HepG2 (cell line): ENCODE measurements at regions not wholly inside any gene's neighbourhood (a gene's known extent, or its start where the extent isn't known, plus 50 kb on each side); places are given as distances from the start of the nearest gene placed in this dataset.

Experiments
- ATAC-seq: fragments of 200-7000 bp; cut with Tn5 transposase; 3 replicates; pipeline ENCODE4 v1.9.1; 2020; ENCODE audit warnings: mild to moderate bottlenecking, moderate library complexity
- BruUV-seq: library from RNA; stranded (reverse); fragments of 400-500 nt; replicated peaks from 2 replicates; lab custom pipeline; 2021; lab: Mats Ljungman, UMichigan
- CTCF ChIA-PET: fragments of 300-600 bp; formaldehyde crosslinking; extraction: SDS; loops from one replicate; lab custom pipeline; 2021; ENCODE audit warnings: low total read pairs, inconsistent platforms, low intra/inter-chr PET ratio; lab: Yijun Ruan, JAX
- POLR2A ChIA-PET: fragments of 350-600 bp; sonication (Branson Sonifier 250); formaldehyde crosslinking; loops from one replicate; lab custom pipeline; 2020; ENCODE audit warnings: antibody characterized with exemption, inconsistent platforms; lab: Yijun Ruan, JAX
- DNase-seq: peaks from one replicate; pipeline ENCODE4 v3.0.0-alpha.2; 2015; ENCODE audit warnings: low spot score
- FAIRE-seq: peaks from 3 replicates; lab custom pipeline; 2011; peaks lifted over from hg19 to GRCh38; lab: Jason Lieb, UNC
- H2AFZ ChIP-seq: one replicate; pipeline ENCODE4 v1.6.1; 2011; ENCODE audit warnings: low read length, inconsistent platforms
- H3K27ac ChIP-seq: fragments of 300-600 bp; 3 replicates; pipeline ENCODE4 v1.8.0; 2011; ENCODE audit warnings: mixed run types, mild to moderate bottlenecking, mixed read lengths, low read length, inconsistent platforms; ENCODE audit not compliant: insufficient read depth; ENCODE audit errors: extremely low read length
- H3K27me3 ChIP-seq, 2 experiments: fragments of 200-600 bp in 1 of 2; 2 replicates in 1 of 2; 3 replicates in 1 of 2; pipeline versions ENCODE4 v1.6.0 to v1.8.0; 2011; ENCODE audit warnings: low read length in 2 of 2, mild to moderate bottlenecking in 2 of 2, moderate library complexity in 2 of 2, inconsistent platforms in 1 of 2; ENCODE audit not compliant: insufficient read depth in 2 of 2, control insufficient read depth in 1 of 2
- H3K36me3 ChIP-seq, 2 experiments: fragments of 200-600 bp in 1 of 2; replicated peaks in 1 of 2; 2 replicates in 1 of 2; 3 replicates in 1 of 2; pipeline versions ENCODE4 v1.5.1 to v1.8.0; 2011; ENCODE audit warnings: low read length in 2 of 2, inconsistent platforms in 1 of 2; ENCODE audit not compliant: insufficient read depth in 2 of 2, control insufficient read depth in 1 of 2
- H3K4me1 ChIP-seq: 2 replicates; pipeline ENCODE4 v1.5.1; 2012; ENCODE audit warnings: low read length, inconsistent platforms; ENCODE audit not compliant: insufficient read depth
- H3K4me2 ChIP-seq: 2 replicates; pipeline ENCODE4 v1.6.0; 2011; ENCODE audit warnings: low read depth, low read length, inconsistent platforms
- H3K4me3 ChIP-seq, 3 experiments: fragments of 200-600 bp in 1 of 3; sonication (generic), shearing (Covaris generic) in 1 of 3; replicated peaks in 1 of 3; 2 replicates each; pipeline ENCODE4 v1.5.1; 2011 to 2016; ENCODE audit warnings: low read length in 3 of 3, inconsistent platforms in 2 of 3, low read depth in 2 of 3, mild to moderate bottlenecking in 2 of 3, control low read depth in 1 of 3, mixed read lengths in 1 of 3; ENCODE audit not compliant: insufficient read depth in 1 of 3
- H3K79me2 ChIP-seq: one replicate; pipeline ENCODE4 v1.6.1; 2011; ENCODE audit warnings: low read length, inconsistent platforms; ENCODE audit not compliant: insufficient read depth
- H3K9ac ChIP-seq: 2 replicates; pipeline ENCODE4 v1.6.0; 2011; ENCODE audit warnings: mild to moderate bottlenecking, low read depth, low read length, inconsistent platforms; ENCODE audit not compliant: insufficient read depth
- H3K9me3 ChIP-seq: 2 replicates; pipeline ENCODE4 v1.5.1; 2012; ENCODE audit warnings: mild to moderate bottlenecking, low read length
- H4K20me1 ChIP-seq: 2 replicates; pipeline ENCODE4 v1.6.0; 2011; ENCODE audit warnings: inconsistent platforms, mild to moderate bottlenecking, low read length, moderate library complexity; ENCODE audit not compliant: insufficient read depth
- CBX5 ChIP-seq: sonication (generic); formaldehyde crosslinking; IDR thresholded peaks from 2 replicates; pipeline ENCODE4 v1.4.0; 2020; ENCODE audit warnings: missing genetic modification reagents, borderline replicate concordance
- FOXA3 ChIP-seq: IDR thresholded peaks from 2 replicates; pipeline ENCODE4 v1.6.1; 2016; ENCODE audit warnings: missing genetic modification reagents, missing compliant biosample characterization
- FOXJ3 ChIP-seq: sonication (generic); formaldehyde crosslinking; IDR thresholded peaks from 2 replicates; pipeline ENCODE4 v1.4.0; 2020; ENCODE audit warnings: missing genetic modification reagents, mild to moderate bottlenecking, borderline replicate concordance
- HDAC6 ChIP-seq: fragments of 200-600 bp; sonication (generic); IDR thresholded peaks from 2 replicates; pipeline ENCODE4 v1.7.0; 2017; ENCODE audit warnings: mild to moderate bottlenecking, antibody characterized with exemption, low read length, low read depth
- JARID2 ChIP-seq: sonication (generic); formaldehyde crosslinking; IDR thresholded peaks from 2 replicates; pipeline ENCODE4 v1.8.1; 2023; ENCODE audit warnings: missing genetic modification reagents, inconsistent platforms; ENCODE audit not compliant: insufficient replicate concordance
- MEIS2 ChIP-seq: sonication (generic); formaldehyde crosslinking; IDR thresholded peaks from 2 replicates; pipeline ENCODE4 v1.9.0; 2021; ENCODE audit warnings: mild to moderate bottlenecking, missing genetic modification reagents
- MNT ChIP-seq: fragments of 450-650 bp; IDR thresholded peaks from 2 replicates; pipeline ENCODE4 v1.6.1; 2016
- RFXAP ChIP-seq: sonication (generic); formaldehyde crosslinking; IDR thresholded peaks from 2 replicates; pipeline ENCODE4 v1.4.0; 2020; ENCODE audit warnings: missing genetic modification reagents, borderline replicate concordance
- SP2 ChIP-seq: sonication (generic); formaldehyde crosslinking; IDR thresholded peaks from 2 replicates; pipeline ENCODE4 v1.5.1; 2020; ENCODE audit warnings: mild to moderate bottlenecking, missing genetic modification reagents
- TBX3 ChIP-seq: fragments of 450-650 bp; IDR thresholded peaks from 2 replicates; pipeline ENCODE4 v1.6.1; 2017; ENCODE audit warnings: antibody characterized with exemption, mild to moderate bottlenecking, inconsistent platforms, borderline replicate concordance
- THAP8 ChIP-seq: sonication (generic); formaldehyde crosslinking; IDR thresholded peaks from 2 replicates; pipeline ENCODE4 v1.5.1; 2020; ENCODE audit warnings: missing genetic modification reagents, mild to moderate bottlenecking, borderline replicate concordance
- YEATS4 ChIP-seq: sonication (generic); formaldehyde crosslinking; IDR thresholded peaks from 2 replicates; pipeline ENCODE4 v1.4.0; 2020; ENCODE audit warnings: missing genetic modification reagents, borderline replicate concordance
- ZBTB39 ChIP-seq: sonication (generic); formaldehyde crosslinking; IDR thresholded peaks from 2 replicates; pipeline ENCODE4 v1.5.0; 2020; ENCODE audit warnings: missing genetic modification reagents
- ZNF263 ChIP-seq: sonication (generic); formaldehyde crosslinking; IDR thresholded peaks from 2 replicates; pipeline ENCODE4 v1.4.0; 2020; ENCODE audit warnings: missing genetic modification reagents
- ZNF337 ChIP-seq: sonication (generic); formaldehyde crosslinking; IDR thresholded peaks from 2 replicates; pipeline ENCODE4 v1.5.1; 2020; ENCODE audit warnings: missing genetic modification reagents, low read depth, mild to moderate bottlenecking, borderline replicate concordance
- ZNF687 ChIP-seq: sonication (generic); formaldehyde crosslinking; IDR thresholded peaks from 2 replicates; pipeline ENCODE4 v1.5.1; 2020; ENCODE audit warnings: mild to moderate bottlenecking, missing genetic modification reagents, moderate library complexity
- WGBS: methylation state at CpG from one replicate; pipeline ENCODE4 v1.1.6; 2017; ENCODE audit warnings: low lambda C conversion rate; 5-methylcytosine and 5-hydroxymethylcytosine counted together
- in situ Hi-C: cut with HindIII; loops from 2 replicates; pipeline ENCODE4 v1.10.0; 2017; ENCODE audit warnings: low pct_unique_long_range_greater_than_20kb; ENCODE audit not compliant: extremely low pct_ligation_motif_present
- intact Hi-C: fragments of 100-400 bp; cut with micrococcal nuclease; formaldehyde crosslinking; loops from one replicate; pipeline ENCODE4 v1.10.0; 2022; ENCODE audit not compliant: unreplicated experiment

GRCh38 chr3:184652465-184652864 is 59.4 kb downstream of the MAGEF1 start:
- no peaks in the 10 kb centered on the region for H3K9me3 ChIP-seq
- ChIA-PET CTCF (no interaction called here), POLR2A (no interaction called here)
- no TSS peak for BruUV-seq
- H3K4me1 ChIP-seq = no peaks in the 10 kb centered on the region
- no peak overlapping the region for H3K27ac ChIP-seq
- ATAC-seq (no peak), FAIRE-seq (no peak), DNase-seq (no peak)
- no peaks in the 10 kb centered on the region for H3K79me2 ChIP-seq
- H2AFZ ChIP-seq = no peak overlapping the region
- in situ Hi-C loops (no loop called here), intact Hi-C loops (no loop called here)
- no peak overlapping the region for H3K4me3 ChIP-seq
- H3K4me2 ChIP-seq = no peak overlapping the region
- H3K9ac ChIP-seq = no peak overlapping the region
- TF ChIP-seq HDAC6 (no peak), MNT (no peak), ZBTB39 (CRISPR knock-in tag) (no peak), FOXJ3 (CRISPR knock-in tag) (no peak), JARID2 (CRISPR knock-in tag) (no peak), ZNF337 (no peak), CBX5 (no peak), YEATS4 (CRISPR knock-in tag) (no peak), MEIS2 (no peak), THAP8 (CRISPR knock-in tag) (no peak), FOXA3 (CRISPR knock-in tag) (no peak), ZNF263 (CRISPR knock-in tag) (no peak), RFXAP (CRISPR knock-in tag) (no peak), ZNF687 (CRISPR knock-in tag) (no peak), SP2 (CRISPR knock-in tag) (no peak), TBX3 (no peak)
- H3K27me3 ChIP-seq = peaks cover 0 to 17% of the 10 kb centered on the region in 2 experiments; a peak in 3 of 5 replicates
- H3K36me3 ChIP-seq = no peaks in the 10 kb centered on the region
- WGBS = 20% methylated on average over 6 of the region's 6 CpGs
- H4K20me1 ChIP-seq = no peaks in the 10 kb centered on the region
